Left lobe of liver (tissue), 2 donors: ENCODE measurements at regions not wholly inside any gene's neighbourhood (a gene's known extent, or its start where the extent isn't known, plus 50 kb on each side); places are given as distances from the start of the nearest gene placed in this dataset.
A peak's percentile ranks its signal among the peaks of the same experiment; 100 is the strongest.

Source experiments
- ATAC-seq: fragments of 200-7000 bp; cut with Tn5 transposase; one replicate; pipeline ENCODE4 v1.9.1; 2020; ENCODE audit warnings: mild to moderate bottlenecking, moderate library complexity
- DNase-seq: peaks from one replicate; pipeline ENCODE4 v3.0.0-alpha.2; 2020; ENCODE audit warnings: low spot score
- donor health status: DM: no; HTN: no; CAD: no; lungs with moderate emphysema.
- donor health status: DM: no; HTN: yes; CAD: no.

DNA sequence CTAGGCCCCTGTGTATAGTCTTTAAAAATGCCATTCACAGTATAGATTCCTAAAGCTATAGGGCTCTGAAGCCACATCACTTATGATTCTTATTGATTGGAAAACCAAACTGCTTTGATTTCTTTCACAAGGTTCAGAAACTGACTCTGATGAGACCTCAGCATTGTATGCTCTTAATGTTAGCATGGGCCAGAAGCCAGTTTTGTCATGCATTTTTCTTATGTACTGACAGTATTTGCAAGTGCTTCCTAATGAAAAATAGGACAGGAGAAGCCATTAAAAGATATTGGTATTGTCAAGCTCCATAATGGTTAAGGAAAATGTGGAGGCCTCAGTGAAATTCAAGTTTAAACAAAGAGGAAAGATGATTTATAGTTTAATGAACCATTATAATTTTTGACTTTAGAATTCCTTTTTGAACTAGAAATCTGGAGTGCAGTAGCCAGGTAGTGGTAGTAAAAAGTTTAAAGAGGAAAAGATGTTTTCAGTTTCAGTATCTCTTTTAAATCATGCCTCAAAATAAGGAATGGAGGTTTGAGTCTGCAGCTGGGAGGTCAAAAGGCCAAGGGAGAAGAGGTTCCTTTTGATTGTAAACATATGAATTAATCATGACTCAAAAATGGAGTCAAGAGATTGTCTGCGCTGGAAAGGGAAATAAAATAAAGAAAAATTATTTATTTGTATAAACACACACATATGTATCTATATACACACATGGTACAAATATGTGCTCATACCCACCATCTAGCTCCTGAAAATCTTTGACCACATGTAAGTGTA is 388.1 kb upstream of the PRICKLE1 start:
- no peak for ATAC-seq

DNA sequence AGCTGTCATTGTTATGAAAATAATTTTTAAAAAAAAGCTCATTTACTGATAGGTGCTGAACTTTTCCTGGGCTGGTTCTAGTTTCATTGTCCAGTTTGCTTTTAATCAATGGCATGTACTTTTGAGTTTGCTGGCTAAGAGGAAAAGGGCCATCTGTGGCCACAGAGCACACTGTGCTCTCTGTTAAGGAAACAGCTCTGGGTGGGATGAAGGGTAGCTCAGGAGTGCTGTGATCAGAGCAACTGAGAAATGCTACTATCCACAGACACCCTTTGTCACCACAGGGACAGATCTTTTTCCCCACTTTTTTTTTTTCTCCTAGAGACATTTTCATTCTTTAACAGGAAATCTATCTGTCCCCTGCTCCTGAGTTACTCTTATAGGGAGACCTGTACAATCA is 387.1 kb upstream of the PRICKLE1 start:
- ATAC-seq (no peak), DNase-seq (no peak)

More for the DNA sequence above, 388.1 kb upstream of the PRICKLE1 start:
- no peak for DNase-seq

DNA sequence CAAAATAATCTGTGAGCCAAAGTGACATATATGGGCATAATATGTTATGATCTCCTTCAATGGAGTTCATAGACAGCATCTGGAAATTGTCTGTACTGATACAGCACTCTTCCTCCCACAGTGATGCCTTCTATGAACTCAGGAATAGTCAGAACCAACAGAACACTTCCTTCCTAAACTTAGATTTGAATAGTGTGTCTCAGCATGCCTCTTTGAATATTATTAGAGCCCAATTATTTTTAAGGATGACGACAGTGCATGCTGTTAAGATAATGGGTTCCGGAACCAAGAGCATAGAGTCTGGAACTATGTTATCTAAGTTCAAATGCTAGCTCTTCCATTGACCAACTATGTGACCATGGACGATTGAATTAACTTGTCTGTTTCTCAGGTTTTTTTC is 386.6 kb upstream of the PRICKLE1 start:
- DNase-seq (no peak), ATAC-seq (peak; percentile 69)

- DNase-seq, result no peak
- peak; percentile 19 for ATAC-seq
Measured at GRCh38 chr12:42969355-42969754, 379.8 kb upstream of the PRICKLE1 start.

DNA sequence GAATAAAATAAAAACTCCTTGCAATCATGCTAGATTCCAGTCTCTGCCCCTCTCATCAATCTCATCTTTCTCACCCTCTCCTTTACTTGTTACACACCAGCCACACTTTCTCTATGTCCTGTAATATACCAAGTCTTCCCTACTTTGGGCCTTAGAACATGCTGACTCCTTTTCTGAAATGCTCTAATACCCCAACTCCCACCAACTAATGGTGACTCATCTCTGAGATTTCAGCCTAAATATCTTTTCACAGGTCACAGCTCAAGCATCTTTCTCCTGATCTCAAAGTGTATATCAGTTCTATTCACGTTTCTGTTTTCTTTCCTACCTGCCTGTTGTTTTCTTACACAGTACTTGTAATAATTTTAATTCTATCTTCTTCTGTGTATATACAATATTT is 378.9 kb upstream of the PRICKLE1 start:
- DNase-seq (no peak), ATAC-seq (no peak)

- DNase-seq (no peak), ATAC-seq (no peak)
Measured at GRCh38 chr12:42967850-42968249, 378.3 kb upstream of the PRICKLE1 start.

GRCh38 chr12:42963988-42964387 is 374.4 kb upstream of the PRICKLE1 start:
- ATAC-seq (no peak), DNase-seq (no peak)

GRCh38 chr12:42962384-42962783 is 372.8 kb upstream of the PRICKLE1 start:
- ATAC-seq, result no peak

GRCh38 chr12:42961395-42961794 is 371.8 kb upstream of the PRICKLE1 start:
- DNase-seq, result no peak
- no peak for ATAC-seq

More at GRCh38 chr12:42962384-42962783, 372.8 kb upstream of the PRICKLE1 start:
- no peak for DNase-seq

DNA sequence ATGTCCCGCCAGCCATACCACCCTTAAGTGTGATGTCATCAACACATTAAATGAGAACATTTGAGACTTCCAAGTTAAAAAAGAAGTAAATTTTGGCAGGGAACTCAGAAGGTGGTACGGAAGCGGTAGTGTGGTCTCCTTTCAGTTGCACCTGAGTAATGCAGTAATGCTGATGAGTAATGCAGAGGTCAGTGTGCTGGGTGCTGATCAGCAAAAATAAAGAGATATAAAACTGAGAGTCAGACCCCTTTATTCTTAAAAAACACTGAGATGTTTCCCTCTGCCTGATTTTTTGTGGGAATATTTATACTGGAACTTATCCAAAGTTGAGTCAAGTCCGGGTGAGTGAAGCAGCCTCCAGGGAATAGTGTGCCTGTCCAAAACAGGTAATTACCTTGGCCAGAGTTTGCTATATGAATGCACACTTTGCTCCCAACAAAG is 370.6 kb upstream of the PRICKLE1 start:
- ATAC-seq, result no peak
- DNase-seq, result no peak

DNA sequence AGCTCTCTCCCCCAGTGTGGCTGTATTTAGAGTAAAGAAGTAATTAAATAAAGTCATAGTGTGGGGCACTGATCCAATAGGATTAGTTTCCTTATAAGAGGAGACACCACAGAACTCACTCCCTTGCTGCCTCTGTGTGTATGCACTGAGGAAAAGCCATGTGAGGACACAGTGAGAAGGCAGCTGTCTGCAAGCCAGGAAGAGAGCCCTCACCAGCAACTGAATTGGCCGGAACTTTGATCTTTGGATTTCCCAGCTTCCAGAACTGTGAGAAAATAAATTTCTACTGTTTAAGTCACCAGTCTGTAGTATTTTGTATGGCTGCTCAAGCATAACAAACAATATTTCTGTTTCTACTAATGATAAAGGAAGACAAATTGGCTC is 368.7 kb upstream of the PRICKLE1 start:
- no peak for DNase-seq
- no peak for ATAC-seq

DNA sequence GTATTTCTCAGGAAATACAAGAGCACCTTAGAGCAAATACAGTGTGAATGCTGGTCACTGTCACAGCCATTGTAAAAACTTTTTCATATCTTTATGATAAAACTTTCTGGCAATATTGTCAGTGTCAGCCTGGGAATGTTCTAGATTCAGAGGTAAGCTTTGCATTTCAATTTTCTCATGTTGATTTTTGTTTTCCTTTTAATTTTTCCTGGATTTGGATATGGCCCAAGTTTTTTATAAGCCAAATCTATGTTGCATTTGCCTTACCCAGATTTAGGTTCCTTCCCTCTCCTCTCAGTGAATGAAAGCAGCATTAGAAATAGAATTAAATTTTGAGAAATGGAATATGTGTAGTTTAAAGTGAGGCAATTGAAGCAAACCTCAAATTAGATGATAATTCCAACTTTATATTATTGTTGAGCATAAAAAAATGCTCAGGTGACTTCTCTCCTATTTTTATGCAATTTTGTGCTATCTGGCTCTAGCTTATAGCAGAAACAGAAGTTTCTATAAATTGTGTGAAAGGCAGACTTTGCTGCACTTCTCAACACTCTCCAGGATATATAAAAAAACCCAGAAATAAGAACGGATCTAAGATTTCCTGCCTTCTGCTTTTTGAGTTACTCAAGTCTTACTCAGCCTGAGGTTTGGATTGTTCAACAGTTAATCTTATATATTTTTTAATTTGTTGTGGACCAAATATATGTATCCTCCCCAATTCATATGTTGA is 368.2 kb upstream of the PRICKLE1 start:
- no peak for DNase-seq
- no peak for ATAC-seq

DNA sequence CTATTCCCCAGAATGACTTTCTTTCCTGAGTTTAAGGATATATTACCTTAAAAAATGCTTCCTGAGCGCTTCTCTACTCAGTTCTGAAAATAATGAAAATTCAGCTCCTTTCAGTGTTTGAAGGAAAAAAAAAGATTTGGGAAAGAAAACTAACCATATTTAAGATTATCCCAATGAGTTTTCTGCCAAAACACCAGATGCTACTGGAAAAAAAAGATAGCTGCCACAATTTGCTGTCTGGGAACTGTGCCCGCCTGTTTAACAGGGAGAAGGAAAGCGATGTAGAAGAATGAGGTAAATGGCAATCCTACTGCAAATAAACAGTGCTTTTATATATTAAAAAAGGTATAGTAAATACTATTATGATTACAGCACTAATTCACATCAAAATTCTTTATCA is 367.6 kb upstream of the PRICKLE1 start:
- ATAC-seq, result no peak
- no peak for DNase-seq

- no peak for ATAC-seq
- DNase-seq, result no peak
Measured at GRCh38 chr12:42953021-42953420, 363.5 kb upstream of the PRICKLE1 start.

DNA sequence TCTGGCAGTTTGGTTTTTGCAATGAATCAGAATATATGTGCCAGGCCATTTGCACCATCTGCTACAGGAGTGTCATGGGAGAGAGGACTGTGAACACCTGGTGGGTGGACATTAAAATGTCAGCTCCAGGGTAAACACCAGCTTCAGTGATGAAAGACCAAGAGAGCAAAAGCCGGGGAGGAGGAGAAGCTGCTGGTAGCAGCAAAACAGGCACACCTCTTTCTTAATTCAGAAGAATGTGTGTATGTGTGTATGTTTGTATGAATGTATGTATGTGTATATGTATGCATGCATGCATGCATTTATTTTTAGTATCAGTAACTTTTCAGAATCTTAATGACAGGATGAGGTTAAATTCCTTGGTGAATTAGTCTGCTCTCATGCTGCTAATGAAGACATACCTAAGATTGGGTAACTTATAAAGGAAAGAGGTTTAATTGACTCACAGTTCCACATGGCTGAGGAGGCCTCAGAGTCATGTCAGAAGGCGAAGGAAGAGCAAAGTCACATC is 357.4 kb upstream of the PRICKLE1 start:
- ATAC-seq (no peak), DNase-seq (no peak)

- ATAC-seq (no peak), DNase-seq (no peak)
Measured at GRCh38 chr12:42945927-42946326, 356.4 kb upstream of the PRICKLE1 start.

DNA sequence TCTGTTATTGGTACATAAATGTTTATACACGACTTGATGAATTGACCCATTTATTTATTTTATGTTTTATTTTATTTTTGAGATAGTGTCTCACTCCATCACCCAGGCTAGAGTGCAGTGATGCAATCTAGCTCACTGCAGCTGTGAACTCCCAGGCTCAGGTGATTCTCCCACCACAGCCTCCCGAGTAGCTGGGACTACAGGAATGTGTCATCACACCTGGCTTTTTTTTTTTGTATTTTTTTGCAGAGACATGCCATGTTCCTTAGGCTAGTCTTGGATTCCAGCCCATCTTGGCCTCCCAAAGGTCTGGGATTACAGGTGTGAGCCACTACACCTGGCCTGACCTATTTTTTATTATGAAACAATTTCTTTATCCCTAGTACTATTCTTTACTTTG is 355.0 kb upstream of the PRICKLE1 start:
- ATAC-seq (no peak), DNase-seq (no peak)

DNA sequence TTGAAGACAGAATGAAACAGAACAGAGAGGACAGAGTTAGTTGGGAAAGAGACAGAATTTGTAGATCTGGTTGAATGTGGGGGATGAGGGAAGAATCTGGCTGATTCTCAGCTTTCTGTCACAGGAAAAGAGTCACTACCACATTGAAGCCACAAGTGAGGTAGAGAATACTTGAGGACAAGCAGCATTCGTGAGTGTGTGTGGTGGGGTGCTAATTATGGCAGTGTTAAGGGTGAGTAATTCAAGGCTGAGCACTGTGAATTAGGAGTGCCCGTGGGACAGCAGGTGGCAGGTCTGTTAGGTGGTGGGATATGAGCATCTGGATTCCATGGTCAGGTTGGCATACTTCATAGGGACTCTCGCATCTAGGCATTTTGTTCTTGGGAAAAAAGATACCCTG is 347.4 kb upstream of the PRICKLE1 start:
- ATAC-seq (no peak), DNase-seq (no peak)

GRCh38 chr12:42936260-42936659 is 346.7 kb upstream of the PRICKLE1 start:
- ATAC-seq (no peak), DNase-seq (no peak)

GRCh38 chr12:42935756-42936155 is 346.2 kb upstream of the PRICKLE1 start:
- DNase-seq (no peak), ATAC-seq (no peak)

- DNase-seq, result no peak
- no peak for ATAC-seq
Measured at GRCh38 chr12:42935090-42935489, 345.5 kb upstream of the PRICKLE1 start.

DNA sequence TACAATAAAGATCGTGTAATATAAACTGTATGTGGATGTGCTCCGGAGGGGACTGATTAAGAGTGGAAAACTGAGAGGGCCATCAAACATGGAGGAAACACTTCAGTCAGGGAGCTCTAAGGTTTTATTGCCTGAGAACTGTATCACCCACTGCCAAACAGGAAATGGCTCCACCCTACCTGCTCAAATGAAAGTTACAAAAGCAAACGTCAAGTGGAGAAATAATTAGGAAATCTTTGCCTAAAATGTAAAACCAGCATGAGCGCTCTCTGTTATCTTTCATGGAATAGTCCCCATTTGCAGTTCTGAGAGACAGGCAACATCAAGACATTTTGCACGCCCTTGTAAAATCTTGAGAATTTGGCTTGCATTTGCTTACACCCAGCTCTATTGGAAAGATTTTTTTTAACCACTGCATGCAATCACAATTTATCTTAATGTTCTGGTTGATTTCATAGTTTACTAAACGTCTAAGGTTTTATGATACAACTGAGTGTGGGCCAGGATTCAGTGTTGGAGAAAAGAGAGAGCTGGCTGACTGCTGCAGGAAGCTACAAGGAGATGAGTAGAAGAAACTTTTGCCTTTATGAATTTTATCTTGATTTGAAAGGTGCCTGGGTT is 344.0 kb upstream of the PRICKLE1 start:
- ATAC-seq (no peak), DNase-seq (no peak)
